SK-N-SH treated with all-trans-retinoic acid at 6 μM for 48 hours (cell line): ENCODE measurements at regions not wholly inside any gene's neighbourhood (a gene's known extent, or its start where the extent isn't known, plus 50 kb on each side); places are given as distances from the start of the nearest gene placed in this dataset.

ENCODE experiments used
- ATAC-seq: fragments of 200-7000 bp; cut with Tn5 transposase; 3 replicates; pipeline ENCODE4 v1.9.1; 2020; ENCODE audit warnings: mild to moderate bottlenecking, moderate library complexity
- CSDC2 ChIP-seq: fragments of 250-450 bp; sonication (Bioruptor Pico); IDR thresholded peaks from 2 replicates; pipeline ENCODE4 v1.5.0; 2020; ENCODE audit warnings: mild to moderate bottlenecking, moderate library complexity
- ESRRG ChIP-seq: fragments of 250-450 bp; sonication (Bioruptor Pico); IDR thresholded peaks from 2 replicates; pipeline ENCODE4 v1.6.1; 2021; ENCODE audit warnings: mild to moderate bottlenecking
- PATZ1 ChIP-seq: fragments of 250-450 bp; sonication (Bioruptor Pico); IDR thresholded peaks from 2 replicates; pipeline ENCODE4 v1.8.0; 2020; ENCODE audit warnings: mild to moderate bottlenecking, moderate library complexity, borderline replicate concordance
- POU6F1 ChIP-seq: fragments of 250-450 bp; sonication (Bioruptor Pico); IDR thresholded peaks from 2 replicates; pipeline ENCODE4 v1.8.0; 2021; ENCODE audit warnings: low read depth, mild to moderate bottlenecking, moderate library complexity, borderline replicate concordance
- RARB ChIP-seq: fragments of 250-450 bp; sonication (Bioruptor Pico); IDR thresholded peaks from 2 replicates; pipeline ENCODE4 v1.8.0; 2021; ENCODE audit warnings: mild to moderate bottlenecking, moderate library complexity
- TCF4 ChIP-seq: fragments of 250-450 bp; sonication (Bioruptor Pico); IDR thresholded peaks from 2 replicates; pipeline ENCODE4 v1.8.0; 2021; ENCODE audit warnings: mild to moderate bottlenecking, moderate library complexity, borderline replicate concordance
- TOX ChIP-seq: fragments of 250-450 bp; sonication (Bioruptor Pico); IDR thresholded peaks from 2 replicates; pipeline ENCODE4 v1.8.0; 2021; ENCODE audit warnings: mild to moderate bottlenecking, moderate library complexity, borderline replicate concordance
- ZC3H10 ChIP-seq: fragments of 250-450 bp; sonication (Bioruptor Pico); IDR thresholded peaks from 2 replicates; pipeline ENCODE4 v1.5.1; 2021; ENCODE audit warnings: mild to moderate bottlenecking, moderate library complexity
- ZFP3 ChIP-seq: fragments of 250-450 bp; sonication (Bioruptor Pico); IDR thresholded peaks from 2 replicates; pipeline ENCODE4 v1.5.0; 2020; ENCODE audit warnings: mild to moderate bottlenecking, moderate library complexity
- ZNF565 ChIP-seq: fragments of 450-650 bp; formaldehyde crosslinking; conservative IDR thresholded peaks from 2 replicates; pipeline ENCODE4 v1.5.0; 2020; ENCODE audit warnings: low read depth, mild to moderate bottlenecking, moderate library complexity
- TF ChIP-seq, protein P1 (sequence below): fragments of 250-450 bp; sonication (Bioruptor Pico); IDR thresholded peaks from 2 replicates; pipeline ENCODE4 v1.5.1; 2020; ENCODE audit warnings: low read depth, mild to moderate bottlenecking, moderate library complexity
- TF ChIP-seq, protein P2 (sequence below): fragments of 250-450 bp; sonication (Bioruptor Pico); IDR thresholded peaks from 2 replicates; pipeline ENCODE4 v1.5.0; 2020; ENCODE audit warnings: mild to moderate bottlenecking, moderate library complexity
- TF ChIP-seq, protein P3 (sequence below): fragments of 250-450 bp; sonication (Bioruptor Pico); IDR thresholded peaks from 2 replicates; pipeline ENCODE4 v1.5.1; 2021; ENCODE audit warnings: mild to moderate bottlenecking, moderate library complexity

GRCh38 chr2:105649534-105649933, 95.2 kb upstream of the NCK2 start:
- ATAC-seq = no peak
- TF ChIP-seq, protein P1, sequence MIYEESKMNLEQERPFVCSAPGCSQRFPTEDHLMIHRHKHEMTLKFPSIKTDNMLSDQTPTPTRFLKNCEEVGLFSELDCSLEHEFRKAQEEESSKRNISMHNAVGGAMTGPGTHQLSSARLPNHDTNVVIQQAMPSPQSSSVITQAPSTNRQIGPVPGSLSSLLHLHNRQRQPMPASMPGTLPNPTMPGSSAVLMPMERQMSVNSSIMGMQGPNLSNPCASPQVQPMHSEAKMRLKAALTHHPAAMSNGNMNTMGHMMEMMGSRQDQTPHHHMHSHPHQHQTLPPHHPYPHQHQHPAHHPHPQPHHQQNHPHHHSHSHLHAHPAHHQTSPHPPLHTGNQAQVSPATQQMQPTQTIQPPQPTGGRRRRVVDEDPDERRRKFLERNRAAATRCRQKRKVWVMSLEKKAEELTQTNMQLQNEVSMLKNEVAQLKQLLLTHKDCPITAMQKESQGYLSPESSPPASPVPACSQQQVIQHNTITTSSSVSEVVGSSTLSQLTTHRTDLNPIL (CRISPR knock-in tag) = no peak
- TF ChIP-seq RARB (CRISPR knock-in tag) = no peak
- no peak for TF ChIP-seq TOX (CRISPR knock-in tag)
- no peak for TF ChIP-seq ESRRG
- TF ChIP-seq ZNF565 (CRISPR knock-in tag) = no peak
- no peak for TF ChIP-seq PATZ1
- TF ChIP-seq, all 23 proteins: peak for 0

DNA sequence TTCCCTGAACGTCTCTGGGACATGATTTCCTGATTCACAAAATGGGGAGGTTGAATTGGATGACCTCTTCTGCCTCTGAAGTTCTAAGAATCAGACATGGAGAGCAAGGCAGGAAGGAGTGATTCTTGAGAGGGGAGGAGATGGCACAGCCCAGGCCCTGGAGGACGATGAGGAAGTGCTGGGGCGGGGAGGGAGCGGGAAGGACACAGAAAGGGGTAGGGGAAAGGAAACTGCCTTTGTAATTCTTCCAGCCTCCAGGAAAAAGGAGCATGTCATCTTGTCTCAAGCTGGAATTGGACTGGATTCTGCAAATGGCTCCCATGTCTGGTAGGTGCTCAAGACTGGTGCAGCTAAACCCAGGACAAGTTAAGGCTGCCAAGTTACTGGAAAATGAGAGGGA, 97.0 kb upstream of the NCK2 start:
- no peak for ATAC-seq
- TF ChIP-seq POU6F1 (CRISPR knock-in tag) (no peak), CSDC2 (no peak), ZFP3 (no peak), TCF4 (CRISPR knock-in tag) (no peak), PATZ1 (no peak), ZC3H10 (no peak)
- TF ChIP-seq, protein P2, sequence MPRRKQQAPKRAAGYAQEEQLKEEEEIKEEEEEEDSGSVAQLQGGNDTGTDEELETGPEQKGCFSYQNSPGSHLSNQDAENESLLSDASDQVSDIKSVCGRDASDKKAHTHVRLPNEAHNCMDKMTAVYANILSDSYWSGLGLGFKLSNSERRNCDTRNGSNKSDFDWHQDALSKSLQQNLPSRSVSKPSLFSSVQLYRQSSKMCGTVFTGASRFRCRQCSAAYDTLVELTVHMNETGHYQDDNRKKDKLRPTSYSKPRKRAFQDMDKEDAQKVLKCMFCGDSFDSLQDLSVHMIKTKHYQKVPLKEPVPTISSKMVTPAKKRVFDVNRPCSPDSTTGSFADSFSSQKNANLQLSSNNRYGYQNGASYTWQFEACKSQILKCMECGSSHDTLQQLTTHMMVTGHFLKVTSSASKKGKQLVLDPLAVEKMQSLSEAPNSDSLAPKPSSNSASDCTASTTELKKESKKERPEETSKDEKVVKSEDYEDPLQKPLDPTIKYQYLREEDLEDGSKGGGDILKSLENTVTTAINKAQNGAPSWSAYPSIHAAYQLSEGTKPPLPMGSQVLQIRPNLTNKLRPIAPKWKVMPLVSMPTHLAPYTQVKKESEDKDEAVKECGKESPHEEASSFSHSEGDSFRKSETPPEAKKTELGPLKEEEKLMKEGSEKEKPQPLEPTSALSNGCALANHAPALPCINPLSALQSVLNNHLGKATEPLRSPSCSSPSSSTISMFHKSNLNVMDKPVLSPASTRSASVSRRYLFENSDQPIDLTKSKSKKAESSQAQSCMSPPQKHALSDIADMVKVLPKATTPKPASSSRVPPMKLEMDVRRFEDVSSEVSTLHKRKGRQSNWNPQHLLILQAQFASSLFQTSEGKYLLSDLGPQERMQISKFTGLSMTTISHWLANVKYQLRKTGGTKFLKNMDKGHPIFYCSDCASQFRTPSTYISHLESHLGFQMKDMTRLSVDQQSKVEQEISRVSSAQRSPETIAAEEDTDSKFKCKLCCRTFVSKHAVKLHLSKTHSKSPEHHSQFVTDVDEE (CRISPR knock-in tag) = no peak

DNA sequence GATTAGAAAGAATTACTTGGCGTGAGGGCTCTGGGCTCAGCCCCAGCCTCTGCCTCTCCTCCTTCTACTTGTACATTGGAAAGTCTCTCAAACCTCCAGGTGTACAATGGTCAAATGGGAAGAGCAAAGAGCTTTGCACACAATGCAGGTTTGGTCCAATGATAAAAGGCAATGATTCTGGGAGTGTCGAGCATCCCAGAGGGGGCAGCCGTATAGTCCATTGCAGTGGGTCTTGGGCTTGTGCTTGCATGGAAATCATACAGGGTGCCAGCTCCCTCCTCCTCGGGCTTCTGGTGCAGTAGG, 98.0 kb upstream of the NCK2 start:
- TF ChIP-seq, protein P2 (CRISPR knock-in tag) = no peak
- no peak for TF ChIP-seq ZNF565 (CRISPR knock-in tag)
- no peak for ATAC-seq

- no peak for ATAC-seq
- TF ChIP-seq, protein P1 (CRISPR knock-in tag) = no peak
- TF ChIP-seq, protein P2 (CRISPR knock-in tag) = no peak
- TF ChIP-seq ZNF565 (CRISPR knock-in tag) = no peak
- TF ChIP-seq, protein P3, sequence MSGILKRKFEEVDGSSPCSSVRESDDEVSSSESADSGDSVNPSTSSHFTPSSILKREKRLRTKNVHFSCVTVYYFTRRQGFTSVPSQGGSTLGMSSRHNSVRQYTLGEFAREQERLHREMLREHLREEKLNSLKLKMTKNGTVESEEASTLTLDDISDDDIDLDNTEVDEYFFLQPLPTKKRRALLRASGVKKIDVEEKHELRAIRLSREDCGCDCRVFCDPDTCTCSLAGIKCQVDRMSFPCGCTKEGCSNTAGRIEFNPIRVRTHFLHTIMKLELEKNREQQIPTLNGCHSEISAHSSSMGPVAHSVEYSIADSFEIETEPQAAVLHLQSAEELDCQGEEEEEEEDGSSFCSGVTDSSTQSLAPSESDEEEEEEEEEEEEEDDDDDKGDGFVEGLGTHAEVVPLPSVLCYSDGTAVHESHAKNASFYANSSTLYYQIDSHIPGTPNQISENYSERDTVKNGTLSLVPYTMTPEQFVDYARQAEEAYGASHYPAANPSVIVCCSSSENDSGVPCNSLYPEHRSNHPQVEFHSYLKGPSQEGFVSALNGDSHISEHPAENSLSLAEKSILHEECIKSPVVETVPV (CRISPR knock-in tag) = no peak
These were observed 98.6 kb upstream of the NCK2 start for GRCh38 chr2:105645938-105646773.
